CD1c-positive myeloid dendritic cell (primary cell): ENCODE measurements at regions not wholly inside any gene's neighbourhood (a gene's known extent, or its start where the extent isn't known, plus 50 kb on each side); places are given as distances from the start of the nearest gene placed in this dataset.

Source experiments
- DNase-seq: peaks from one replicate; pipeline ENCODE4 v3.0.0-alpha.2; 2016; ENCODE audit errors: extremely low spot score

GRCh38 chr5:160903076-160903475 is 51.1 kb upstream of the ATP10B start:
- DNase-seq, result no peak
